ENCODE measurements at regions not wholly inside any gene's neighbourhood (a gene's known extent, or its start where the extent isn't known, plus 50 kb on each side); places are given as distances from the start of the nearest gene placed in this dataset.
"Not testable (repeated sequence)": the region's sequence is repeated elsewhere in the genome, so short reads cannot be mapped to it uniquely, and the experiment has no call there.

DNA sequence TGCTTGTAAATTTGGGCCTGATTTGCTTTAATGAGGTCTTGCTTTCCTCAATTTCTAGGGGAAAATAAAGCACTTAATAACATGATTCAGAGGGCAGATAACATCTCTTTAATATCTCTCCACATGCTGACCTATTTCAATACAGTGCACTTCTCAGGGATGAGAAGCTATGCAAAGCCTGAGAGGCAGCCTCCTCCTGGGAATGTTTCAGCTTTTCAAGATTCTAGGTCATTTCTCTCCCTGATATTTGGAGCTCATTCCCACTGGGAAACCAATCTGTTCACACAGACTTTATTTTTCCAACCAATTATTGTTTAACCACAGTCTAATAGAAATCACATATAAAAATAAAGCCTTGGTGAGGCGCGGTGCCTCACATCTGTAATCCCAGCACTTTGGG is 67.0 kb upstream of the LSAMP start:
- Histone ChIP-seq H3K9me3 (ENCODE audit: low read depth) (no peaks in the 10 kb centered on the region), H3K4me3 (no peak overlapping the region), H3K4me1 (ENCODE audit: low read depth) (no peaks in the 10 kb centered on the region), H3K27ac (no peak overlapping the region), H3K27me3 (no peaks in the 10 kb centered on the region), H3K36me3 (no peaks in the 10 kb centered on the region)
- no peak for DNase-seq (ENCODE audit: low read depth in 1 of 2, low spot score in 1 of 2)
- TF ChIP-seq, protein P1, sequence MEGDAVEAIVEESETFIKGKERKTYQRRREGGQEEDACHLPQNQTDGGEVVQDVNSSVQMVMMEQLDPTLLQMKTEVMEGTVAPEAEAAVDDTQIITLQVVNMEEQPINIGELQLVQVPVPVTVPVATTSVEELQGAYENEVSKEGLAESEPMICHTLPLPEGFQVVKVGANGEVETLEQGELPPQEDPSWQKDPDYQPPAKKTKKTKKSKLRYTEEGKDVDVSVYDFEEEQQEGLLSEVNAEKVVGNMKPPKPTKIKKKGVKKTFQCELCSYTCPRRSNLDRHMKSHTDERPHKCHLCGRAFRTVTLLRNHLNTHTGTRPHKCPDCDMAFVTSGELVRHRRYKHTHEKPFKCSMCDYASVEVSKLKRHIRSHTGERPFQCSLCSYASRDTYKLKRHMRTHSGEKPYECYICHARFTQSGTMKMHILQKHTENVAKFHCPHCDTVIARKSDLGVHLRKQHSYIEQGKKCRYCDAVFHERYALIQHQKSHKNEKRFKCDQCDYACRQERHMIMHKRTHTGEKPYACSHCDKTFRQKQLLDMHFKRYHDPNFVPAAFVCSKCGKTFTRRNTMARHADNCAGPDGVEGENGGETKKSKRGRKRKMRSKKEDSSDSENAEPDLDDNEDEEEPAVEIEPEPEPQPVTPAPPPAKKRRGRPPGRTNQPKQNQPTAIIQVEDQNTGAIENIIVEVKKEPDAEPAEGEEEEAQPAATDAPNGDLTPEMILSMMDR (IDR thresholded peaks at IDR 0.05; ENCODE audit: low read depth, low read length), result no peak

DNA sequence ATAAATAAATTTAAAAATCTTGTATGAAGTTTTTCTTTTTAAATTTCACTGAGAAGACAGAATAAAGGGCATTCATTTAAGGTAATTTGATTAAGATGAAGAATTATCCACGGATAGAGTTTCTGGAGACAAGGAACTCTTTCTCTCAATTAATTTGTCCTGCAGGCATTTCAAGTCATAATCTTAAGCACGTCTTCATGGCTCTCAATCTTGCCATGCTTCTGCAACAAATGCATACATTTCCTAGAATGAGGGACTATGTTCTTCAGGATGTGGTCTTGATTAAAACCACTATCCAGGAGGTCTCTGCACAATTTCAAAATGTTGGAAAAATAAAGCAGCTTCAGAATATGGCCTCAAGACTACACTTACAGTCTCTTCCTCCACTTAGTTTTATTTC is 67.6 kb upstream of the LSAMP start:
- no peak for DNase-seq (ENCODE audit: low read depth in 1 of 2, low spot score in 1 of 2)

GRCh38 chr3:116515973-116516372 is 70.7 kb upstream of the LSAMP start:
- Histone ChIP-seq H3K4me3 (no peak overlapping the region), H3K27me3 (no peaks in the 10 kb centered on the region), H3K36me3 (no peaks in the 10 kb centered on the region), H3K4me1 (ENCODE audit: low read depth) (no peaks in the 10 kb centered on the region), H3K27ac (no peak overlapping the region), H3K9me3 (ENCODE audit: low read depth) (no peaks in the 10 kb centered on the region)
- DNase-seq (ENCODE audit: low read depth in 1 of 2, low spot score in 1 of 2), result no peak
- TF ChIP-seq, protein P1 (IDR thresholded peaks at IDR 0.05; ENCODE audit: low read depth, low read length), result no peak

More for the DNA sequence above, 67.6 kb upstream of the LSAMP start:
- H3K36me3 ChIP-seq, result no peaks in the 10 kb centered on the region
- no peaks in the 10 kb centered on the region for H3K4me1 ChIP-seq (ENCODE audit: low read depth)
- TF ChIP-seq, protein P1 (IDR thresholded peaks at IDR 0.05; ENCODE audit: low read depth, low read length), result no peak
- H3K4me3 ChIP-seq, result no peak overlapping the region
- no peaks in the 10 kb centered on the region for H3K9me3 ChIP-seq (ENCODE audit: low read depth)
- H3K27ac ChIP-seq, result no peak overlapping the region
- H3K27me3 ChIP-seq, result no peaks in the 10 kb centered on the region

GRCh38 chr3:116517308-116517707 is 72.0 kb upstream of the LSAMP start:
- no peak overlapping the region for H3K4me3 ChIP-seq
- TF ChIP-seq, protein P1 (IDR thresholded peaks at IDR 0.05; ENCODE audit: low read depth, low read length), result peak; percentile 17
- no peaks in the 10 kb centered on the region for H3K36me3 ChIP-seq
- peak; percentile 6 to 23 for DNase-seq (ENCODE audit: low read depth in 1 of 2, low spot score in 1 of 2)
- H3K9me3 ChIP-seq (ENCODE audit: low read depth), result no peaks in the 10 kb centered on the region
- H3K27ac ChIP-seq, result no peak overlapping the region
- H3K27me3 ChIP-seq, result no peaks in the 10 kb centered on the region
- H3K4me1 ChIP-seq (ENCODE audit: low read depth), result no peaks in the 10 kb centered on the region

GRCh38 chr3:116519101-116519500 is 73.8 kb upstream of the LSAMP start:
- DNase-seq (ENCODE audit: low read depth in 1 of 2, low spot score in 1 of 2), result not testable (repeated sequence)

DNA sequence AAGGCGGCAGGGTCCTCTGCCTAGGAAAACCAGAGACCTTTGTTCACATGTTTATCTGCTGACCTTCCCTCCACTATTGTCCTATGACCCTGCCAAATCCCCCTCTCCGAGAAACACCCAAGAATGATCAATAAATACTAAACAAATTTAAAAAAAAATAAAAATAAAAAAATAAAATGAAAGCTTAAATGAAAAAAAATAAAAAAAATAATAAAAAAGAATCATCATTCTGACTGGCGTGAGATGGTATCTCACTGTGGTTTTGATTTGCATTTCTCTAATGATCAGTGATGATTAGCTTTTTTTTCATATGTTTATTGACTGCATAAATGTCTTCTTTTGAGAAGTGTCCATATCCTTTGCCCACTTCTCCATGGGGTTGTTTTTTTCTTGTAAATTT is 74.5 kb upstream of the LSAMP start:
- not testable (repeated sequence) for H3K9me3 ChIP-seq (ENCODE audit: low read depth); H3K27ac ChIP-seq; H3K27me3 ChIP-seq; DNase-seq (ENCODE audit: low read depth in 1 of 2, low spot score in 1 of 2); H3K36me3 ChIP-seq; H3K4me3 ChIP-seq; H3K4me1 ChIP-seq (ENCODE audit: low read depth)

More at GRCh38 chr3:116519101-116519500, 73.8 kb upstream of the LSAMP start:
- H3K4me1 ChIP-seq (ENCODE audit: low read depth); H3K27ac ChIP-seq; H3K4me3 ChIP-seq; H3K36me3 ChIP-seq; H3K27me3 ChIP-seq; H3K9me3 ChIP-seq (ENCODE audit: low read depth): not testable (repeated sequence)
